AG09309 (cell line): ENCODE measurements at regions not wholly inside any gene's neighbourhood (a gene's known extent, or its start where the extent isn't known, plus 50 kb on each side); places are given as distances from the start of the nearest gene placed in this dataset.

Experiments used
- DNase-seq: peaks from one replicate; pipeline ENCODE4 v3.0.0-alpha.2; 2010; ENCODE audit warnings: low read depth
- H3K4me3 ChIP-seq: 2 replicates; pipeline ENCODE4 v1.5.1; 2011; ENCODE audit warnings: mild to moderate bottlenecking, low read depth, low read length, moderate library complexity; ENCODE audit not compliant: control insufficient read depth
- TF ChIP-seq, protein P1 (sequence below): IDR thresholded peaks from 2 replicates; pipeline ENCODE4 v1.5.1; 2011; ENCODE audit warnings: mild to moderate bottlenecking, low read depth, low read length, inconsistent platforms; ENCODE audit not compliant: insufficient read depth, control insufficient read depth; ENCODE audit errors: missing control alignments

DNA sequence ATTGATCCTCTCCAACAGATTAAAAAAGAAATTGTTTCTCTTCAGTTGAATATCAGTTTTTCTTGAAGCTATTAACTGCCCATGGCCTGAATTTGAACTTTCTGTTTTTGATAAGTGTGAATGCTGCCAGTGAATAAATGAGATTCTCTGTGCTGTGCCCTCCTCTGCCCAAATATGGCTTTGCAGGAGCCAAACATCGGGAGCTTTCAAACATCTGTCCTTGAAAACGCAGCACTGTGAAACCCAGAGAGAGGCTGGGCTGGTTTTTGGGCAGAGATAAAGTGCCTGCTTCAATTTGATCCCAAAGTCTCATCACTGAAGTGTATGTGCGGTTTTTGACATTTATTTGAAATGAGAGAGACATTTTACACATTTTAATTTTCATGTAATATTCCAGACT is 268.3 kb upstream of the SHH start:
- no peak for DNase-seq
- TF ChIP-seq, protein P1, sequence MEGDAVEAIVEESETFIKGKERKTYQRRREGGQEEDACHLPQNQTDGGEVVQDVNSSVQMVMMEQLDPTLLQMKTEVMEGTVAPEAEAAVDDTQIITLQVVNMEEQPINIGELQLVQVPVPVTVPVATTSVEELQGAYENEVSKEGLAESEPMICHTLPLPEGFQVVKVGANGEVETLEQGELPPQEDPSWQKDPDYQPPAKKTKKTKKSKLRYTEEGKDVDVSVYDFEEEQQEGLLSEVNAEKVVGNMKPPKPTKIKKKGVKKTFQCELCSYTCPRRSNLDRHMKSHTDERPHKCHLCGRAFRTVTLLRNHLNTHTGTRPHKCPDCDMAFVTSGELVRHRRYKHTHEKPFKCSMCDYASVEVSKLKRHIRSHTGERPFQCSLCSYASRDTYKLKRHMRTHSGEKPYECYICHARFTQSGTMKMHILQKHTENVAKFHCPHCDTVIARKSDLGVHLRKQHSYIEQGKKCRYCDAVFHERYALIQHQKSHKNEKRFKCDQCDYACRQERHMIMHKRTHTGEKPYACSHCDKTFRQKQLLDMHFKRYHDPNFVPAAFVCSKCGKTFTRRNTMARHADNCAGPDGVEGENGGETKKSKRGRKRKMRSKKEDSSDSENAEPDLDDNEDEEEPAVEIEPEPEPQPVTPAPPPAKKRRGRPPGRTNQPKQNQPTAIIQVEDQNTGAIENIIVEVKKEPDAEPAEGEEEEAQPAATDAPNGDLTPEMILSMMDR: no peak
- H3K4me3 ChIP-seq: no peak overlapping the region

DNA sequence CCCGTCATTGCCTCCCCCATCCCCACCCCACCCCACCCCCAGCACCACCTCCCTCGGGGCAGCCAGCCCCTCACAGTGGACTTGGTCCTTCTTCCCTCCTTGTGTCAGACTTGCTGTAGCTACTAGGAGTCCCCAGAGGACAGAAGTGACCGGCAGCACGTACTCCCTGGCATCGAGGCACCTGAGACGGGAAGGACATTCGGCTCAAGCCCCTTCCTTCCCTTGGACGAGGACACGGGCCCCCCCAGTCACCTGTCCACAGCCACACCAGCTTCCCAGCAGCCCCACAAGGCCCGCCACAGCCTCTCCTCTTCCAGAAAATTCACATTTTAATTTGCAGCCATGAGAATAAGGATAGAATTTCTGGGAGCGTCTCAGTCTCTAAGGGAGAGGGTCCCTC is 267.8 kb upstream of the SHH start:
- no peak for DNase-seq

DNA sequence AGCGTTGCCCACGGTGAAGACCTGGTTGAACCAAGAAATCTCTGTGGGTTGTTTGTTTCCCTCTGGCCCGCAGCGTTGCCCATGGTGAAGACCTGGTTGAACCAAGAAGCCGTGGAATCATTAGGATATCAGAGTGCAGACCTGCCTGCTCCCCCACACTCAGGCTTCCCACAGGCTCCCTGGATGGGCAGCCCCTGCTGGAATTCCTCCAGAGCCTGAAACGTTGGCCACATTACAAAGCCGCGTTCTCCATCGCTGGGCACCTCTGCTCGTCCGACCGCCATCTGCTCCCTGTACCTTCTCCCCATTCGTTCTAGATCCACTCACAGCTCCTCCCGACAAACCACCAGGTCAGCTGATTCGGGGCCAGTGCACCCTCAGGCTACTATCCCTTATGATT is 266.9 kb upstream of the SHH start:
- TF ChIP-seq, protein P1: no peak
- no peak for DNase-seq
- no peak overlapping the region for H3K4me3 ChIP-seq

More for the DNA sequence above, 267.8 kb upstream of the SHH start:
- H3K4me3 ChIP-seq: no peak overlapping the region
- TF ChIP-seq, protein P1: no peak

DNA sequence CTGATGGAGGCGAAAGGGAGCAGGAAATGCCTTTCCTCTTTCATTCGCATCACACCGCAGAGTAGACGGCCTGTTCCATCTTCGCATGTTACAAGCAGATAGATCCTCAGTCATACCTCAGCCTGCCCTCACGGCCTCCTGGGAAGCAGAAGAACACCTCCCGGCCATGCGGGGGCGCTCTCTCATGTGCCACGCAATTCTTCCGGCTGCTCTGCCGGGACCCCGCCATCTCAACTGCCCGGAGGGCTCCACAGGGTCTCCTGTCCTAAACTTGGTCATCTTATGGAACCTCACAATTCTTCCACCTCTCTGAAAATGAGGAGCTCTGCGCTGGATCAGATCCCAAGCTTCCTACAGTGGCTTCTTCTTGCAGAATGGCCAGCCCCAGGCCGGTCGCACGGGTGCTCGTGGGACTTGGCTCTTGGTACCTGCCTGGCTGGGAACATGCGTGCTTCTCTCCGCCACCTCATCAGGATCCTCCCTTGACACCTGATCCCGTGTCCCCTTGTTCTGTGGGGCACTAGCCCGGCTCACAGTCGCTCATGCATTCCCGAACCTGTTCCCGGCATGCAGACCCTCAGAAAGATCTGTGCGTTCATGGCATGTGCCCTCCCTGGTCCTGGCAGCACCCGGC is 262.8 kb upstream of the SHH start:
- no peak overlapping the region for H3K4me3 ChIP-seq
- TF ChIP-seq, protein P1: no peak
- no peak for DNase-seq

DNA sequence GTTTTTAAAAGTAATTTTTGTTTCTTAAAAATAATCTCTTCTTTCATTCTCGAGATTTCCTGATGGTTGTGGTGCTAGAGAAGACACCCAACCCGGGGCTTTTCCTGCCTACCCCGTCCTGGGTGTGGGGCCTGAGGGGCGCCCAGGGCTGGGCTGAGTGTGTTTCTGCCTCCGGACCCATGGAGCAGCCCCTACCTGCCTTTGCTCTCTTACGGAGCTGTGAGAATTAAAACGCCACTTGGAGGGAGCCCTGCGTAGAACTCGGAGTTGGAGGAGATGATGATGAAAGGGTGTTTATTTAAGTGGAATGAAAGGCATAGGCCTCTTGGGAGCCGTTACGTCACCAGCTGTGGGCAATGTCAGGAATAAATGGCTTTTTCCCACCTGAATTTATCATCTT is 261.8 kb upstream of the SHH start:
- TF ChIP-seq, protein P1: no peak
- DNase-seq: no peak
- H3K4me3 ChIP-seq: no peak overlapping the region

DNA sequence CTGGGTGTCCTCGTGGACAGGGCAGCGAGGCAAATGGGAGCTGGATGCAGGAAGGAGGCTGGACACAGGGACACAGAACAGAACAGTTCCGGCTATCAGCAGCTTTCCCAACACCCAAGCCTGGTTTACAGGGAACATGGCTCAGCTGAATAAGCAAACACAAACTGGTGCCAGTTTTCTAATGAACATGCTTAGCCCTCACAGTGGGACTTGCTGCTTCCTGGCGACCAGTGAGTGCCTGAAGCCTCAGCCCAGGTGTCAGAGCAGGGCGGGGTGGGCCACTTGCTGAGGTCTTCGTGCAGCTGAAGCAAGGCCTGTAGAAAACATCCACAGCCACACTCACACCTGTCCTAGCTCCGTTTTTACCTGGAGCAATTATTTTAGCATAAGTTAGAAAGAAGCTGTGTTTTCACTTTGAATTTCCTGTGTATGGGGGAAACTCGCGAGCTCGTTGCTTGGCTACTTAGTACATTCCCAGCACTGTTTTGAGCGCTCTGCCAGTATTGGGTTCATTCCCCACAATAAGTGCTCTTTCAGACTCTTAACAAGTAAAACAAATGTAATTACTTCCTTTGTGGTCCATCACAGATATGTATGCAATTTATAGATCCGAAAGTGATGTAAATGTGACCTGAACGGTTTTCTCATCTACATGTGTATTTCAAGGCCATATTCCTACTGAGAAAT is 261.2 kb upstream of the SHH start:
- H3K4me3 ChIP-seq: no peak overlapping the region
- DNase-seq: no peak
- TF ChIP-seq, protein P1: no peak

DNA sequence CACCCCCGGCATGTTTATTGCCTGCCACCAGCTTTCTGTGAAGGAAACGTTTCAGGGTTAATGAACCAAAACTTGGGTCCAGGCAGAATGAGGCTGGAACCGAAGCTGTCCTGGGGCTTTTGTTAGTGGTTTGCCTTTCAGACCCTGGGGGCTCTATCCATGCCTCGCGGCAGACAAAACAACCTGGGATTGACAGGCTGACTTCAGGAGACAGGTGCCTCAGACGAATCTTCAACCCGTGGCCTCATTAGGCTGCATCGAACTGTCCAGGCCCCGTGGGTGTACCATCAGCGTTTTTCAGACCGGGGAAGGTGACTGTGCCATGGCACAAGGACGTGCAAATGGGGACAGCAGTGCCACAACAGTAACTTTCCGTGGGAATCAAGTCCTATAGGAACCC is 259.3 kb upstream of the SHH start:
- no peak for DNase-seq
- no peak overlapping the region for H3K4me3 ChIP-seq
- TF ChIP-seq, protein P1: no peak
